Liver (tissue), 7 donors: ENCODE measurements at regions not wholly inside any gene's neighbourhood (a gene's known extent, or its start where the extent isn't known, plus 50 kb on each side); places are given as distances from the start of the nearest gene placed in this dataset.

Source experiments
- DNase-seq: peaks from one replicate; pipeline ENCODE4 v3.0.0-alpha.2; 2017; ENCODE audit warnings: low spot score
- H3K27ac ChIP-seq, 2 donors: one replicate each; pipeline ENCODE4 v1.7.0; 2013; ENCODE audit warnings: inconsistent platforms in 2 of 2, low read length in 2 of 2, control low read depth in 1 of 2, low read depth in 1 of 2, mild to moderate bottlenecking in 1 of 2
- H3K27me3 ChIP-seq, 4 donors: one replicate each; pipeline versions ENCODE4 v1.6.1 to v1.7.0; 2013; ENCODE audit warnings: low read length in 3 of 4, inconsistent platforms in 1 of 4, mild to moderate bottlenecking in 1 of 4, moderate library complexity in 1 of 4; ENCODE audit not compliant: control insufficient read depth in 4 of 4, insufficient read depth in 4 of 4
- H3K36me3 ChIP-seq, 4 donors: one replicate each; pipeline versions ENCODE4 v1.6.1 to v1.7.0; 2013; ENCODE audit warnings: low read length in 3 of 4, mild to moderate bottlenecking in 3 of 4, low read depth in 1 of 4, moderate library complexity in 1 of 4; ENCODE audit not compliant: control insufficient read depth in 4 of 4, insufficient read depth in 3 of 4
- H3K4me1 ChIP-seq, 4 donors: one replicate each; pipeline versions ENCODE4 v1.6.1 to v1.7.0; 2013; ENCODE audit warnings: low read length in 3 of 4, mild to moderate bottlenecking in 3 of 4, moderate library complexity in 1 of 4; ENCODE audit not compliant: control insufficient read depth in 4 of 4, insufficient read depth in 4 of 4
- H3K4me3 ChIP-seq, 3 donors: one replicate each; pipeline versions ENCODE4 v1.6.1 to v1.7.0; 2013; ENCODE audit warnings: low read length in 3 of 3, control low read depth in 1 of 3, low read depth in 1 of 3, mild to moderate bottlenecking in 1 of 3
- H3K9ac ChIP-seq, 2 donors: one replicate each; pipeline ENCODE4 v1.7.0; 2013; ENCODE audit warnings: low read length in 2 of 2, mild to moderate bottlenecking in 2 of 2, moderate library complexity in 2 of 2, control low read depth in 1 of 2, low read depth in 1 of 2
- H3K9me3 ChIP-seq, 4 donors: one replicate each; pipeline versions ENCODE4 v1.6.1 to v1.7.0; 2013; ENCODE audit warnings: low read length in 3 of 4; ENCODE audit not compliant: control insufficient read depth in 4 of 4
- ATF3 ChIP-seq: IDR thresholded peaks from 2 replicates; pipeline ENCODE4 v1.6.1; 2016; ENCODE audit warnings: antibody characterized with exemption
- CTCF ChIP-seq: fragments of 150-350 bp; IDR thresholded peaks from 2 replicates; pipeline ENCODE4 v1.5.1; 2017; ENCODE audit warnings: improper control_type of control experiment, low read depth, low read length; ENCODE audit not compliant: missing input control
- EGR1 ChIP-seq, 2 donors: IDR thresholded peaks; 2 replicates each; pipeline ENCODE4 v1.6.1; 2016 to 2018; ENCODE audit warnings: antibody characterized with exemption in 2 of 2, low read depth in 2 of 2
- FOXA1 ChIP-seq: IDR thresholded peaks from 2 replicates; pipeline ENCODE4 v1.6.1; 2016; ENCODE audit warnings: antibody characterized with exemption
- FOXA2 ChIP-seq: IDR thresholded peaks from 2 replicates; pipeline ENCODE4 v1.6.1; 2016; ENCODE audit warnings: antibody characterized with exemption
- GABPA ChIP-seq, 2 donors: IDR thresholded peaks in 1 of 2; conservative IDR thresholded peaks in 1 of 2; 2 replicates each; pipeline ENCODE4 v1.6.1; 2016; ENCODE audit warnings: antibody characterized with exemption in 2 of 2, mild to moderate bottlenecking in 1 of 2, moderate library complexity in 1 of 2
- HNF4A ChIP-seq, 2 donors: conservative IDR thresholded peaks; 2 replicates each; pipeline ENCODE4 v1.6.1; 2016; ENCODE audit warnings: antibody characterized with exemption in 2 of 2, mild to moderate bottlenecking in 2 of 2
- HNF4G ChIP-seq: IDR thresholded peaks from 2 replicates; pipeline ENCODE4 v1.6.1; 2016; ENCODE audit warnings: antibody characterized with exemption
- JUND ChIP-seq, 2 donors: IDR thresholded peaks; 2 replicates each; pipeline ENCODE4 v1.6.1; 2016; ENCODE audit warnings: antibody characterized with exemption in 2 of 2
- MAX ChIP-seq: IDR thresholded peaks from 2 replicates; pipeline ENCODE4 v1.6.1; 2016; ENCODE audit warnings: antibody characterized with exemption
- NR2F2 ChIP-seq: IDR thresholded peaks from 2 replicates; pipeline ENCODE4 v1.6.1; 2016; ENCODE audit warnings: antibody characterized with exemption
- RAD21 ChIP-seq, 2 donors: IDR thresholded peaks; 2 replicates each; pipeline ENCODE4 v1.6.1; 2016; ENCODE audit warnings: antibody characterized with exemption in 2 of 2, mild to moderate bottlenecking in 2 of 2
- REST ChIP-seq: IDR thresholded peaks from 2 replicates; pipeline ENCODE4 v1.6.1; 2016; ENCODE audit warnings: antibody characterized with exemption, mild to moderate bottlenecking
- RXRA ChIP-seq, 2 donors: IDR thresholded peaks; 2 replicates each; pipeline ENCODE4 v1.6.1; 2017 to 2018; ENCODE audit warnings: antibody characterized with exemption in 2 of 2, mild to moderate bottlenecking in 1 of 2
- SP1 ChIP-seq: IDR thresholded peaks from 2 replicates; pipeline ENCODE4 v1.6.1; 2018; ENCODE audit warnings: antibody characterized with exemption, mild to moderate bottlenecking
- TAF1 ChIP-seq: conservative IDR thresholded peaks from 2 replicates; pipeline ENCODE4 v1.6.1; 2016; ENCODE audit warnings: antibody characterized with exemption, mild to moderate bottlenecking
- YY1 ChIP-seq: IDR thresholded peaks from 2 replicates; pipeline ENCODE4 v1.6.1; 2016; ENCODE audit warnings: antibody characterized with exemption, mild to moderate bottlenecking
- ZBTB33 ChIP-seq: IDR thresholded peaks from 2 replicates; pipeline ENCODE4 v1.6.1; 2016; ENCODE audit warnings: antibody characterized with exemption
- donor health status: healthy.
- donor health status: healthy.
- donor health status: healthy.
- donor health status: healthy.

- Histone ChIP-seq H3K36me3 (no peaks in the 10 kb centered on the region), H3K4me3 (no peak overlapping the region), H3K27ac (no peak overlapping the region), H3K27me3 (peaks cover 0 to 5% (median 0%) of the 10 kb centered on the region in 4 donors), H3K9ac (no peak overlapping the region), H3K4me1 (no peaks in the 10 kb centered on the region), H3K9me3 (no peaks in the 10 kb centered on the region)
- TF ChIP-seq HNF4A (conservative IDR thresholded peaks at IDR 0.05) (no peak), FOXA2 (no peak), TAF1 (no peak), MAX (no peak), EGR1 (IDR thresholded peaks at IDR 0.05; ENCODE audit: low read depth in 2 of 2) (no peak), REST (no peak), ZBTB33 (no peak), FOXA1 (no peak), ATF3 (no peak)
- no peak for DNase-seq
Measured at GRCh38 chr18:44396550-44396949, 284.1 kb upstream of the SETBP1 start.

- Histone ChIP-seq H3K27ac (no peak overlapping the region), H3K9ac (no peak overlapping the region), H3K9me3 (peaks cover 0 to 6% (median 0%) of the 10 kb centered on the region in 4 donors), H3K4me1 (no peaks in the 10 kb centered on the region), H3K27me3 (no peaks in the 10 kb centered on the region), H3K4me3 (no peak overlapping the region), H3K36me3 (no peaks in the 10 kb centered on the region)
- no peak for DNase-seq
- no peak for TF ChIP-seq REST
- TF ChIP-seq HNF4A (conservative IDR thresholded peaks at IDR 0.05), result no peak
- no peak for TF ChIP-seq FOXA2
- no peak for TF ChIP-seq MAX
- no peak for TF ChIP-seq NR2F2
- no peak for TF ChIP-seq ATF3
- no peak for TF ChIP-seq CTCF
- no peak for TF ChIP-seq SP1
- TF ChIP-seq YY1, result no peak
- no peak for TF ChIP-seq RAD21 (IDR thresholded peaks at IDR 0.05)
- TF ChIP-seq GABPA (IDR thresholded peaks at IDR 0.05 in 1 of 2, conservative IDR thresholded peaks at IDR 0.05 in 1 of 2), result no peak
- no peak for TF ChIP-seq TAF1
- no peak for TF ChIP-seq JUND (IDR thresholded peaks at IDR 0.05)
- no peak for TF ChIP-seq FOXA1
- TF ChIP-seq HNF4G, result no peak
- TF ChIP-seq ZBTB33, result no peak
- TF ChIP-seq EGR1 (IDR thresholded peaks at IDR 0.05; ENCODE audit: low read depth in 2 of 2), result no peak
- no peak for TF ChIP-seq RXRA (IDR thresholded peaks at IDR 0.05)
Measured at GRCh38 chr18:44409071-44409470, 271.6 kb upstream of the SETBP1 start.
